Transverse colon (tissue), 4 donors: ENCODE measurements at regions not wholly inside any gene's neighbourhood (a gene's known extent, or its start where the extent isn't known, plus 50 kb on each side); places are given as distances from the start of the nearest gene placed in this dataset.
"Not testable (repeated sequence)": the region's sequence is repeated elsewhere in the genome, so short reads cannot be mapped to it uniquely, and the experiment has no call there.

Experiments used
- EP300 ChIP-seq: sonication (generic); formaldehyde crosslinking; IDR thresholded peaks from one replicate; pipeline ENCODE4 v1.6.1; 2017; ENCODE audit warnings: antibody characterized with exemption, low read depth
- POLR2A ChIP-seq: fragments of 450-650 bp; IDR thresholded peaks from one replicate; pipeline ENCODE4 v1.6.1; 2016; ENCODE audit warnings: antibody characterized with exemption, mild to moderate bottlenecking, moderate library complexity
- POLR2AphosphoS5 ChIP-seq, 3 donors: sonication (generic); formaldehyde crosslinking; IDR thresholded peaks; one replicate each; pipeline ENCODE4 v1.6.1; 2016; ENCODE audit warnings: antibody characterized with exemption in 3 of 3
- TF ChIP-seq, protein P1 (sequence below), 5 experiments: fragments of 200-600 bp in 3 of 5; fragments of 450-650 bp in 2 of 5; sonication (generic) in 3 of 5; IDR thresholded peaks; 1 replicate in 2 of 5; 2 replicates in 3 of 5; pipeline ENCODE4 v1.5.1; 2016 to 2017; ENCODE audit warnings: antibody characterized with exemption in 5 of 5, inconsistent platforms in 3 of 5, mild to moderate bottlenecking in 2 of 5, moderate library complexity in 1 of 5

DNA sequence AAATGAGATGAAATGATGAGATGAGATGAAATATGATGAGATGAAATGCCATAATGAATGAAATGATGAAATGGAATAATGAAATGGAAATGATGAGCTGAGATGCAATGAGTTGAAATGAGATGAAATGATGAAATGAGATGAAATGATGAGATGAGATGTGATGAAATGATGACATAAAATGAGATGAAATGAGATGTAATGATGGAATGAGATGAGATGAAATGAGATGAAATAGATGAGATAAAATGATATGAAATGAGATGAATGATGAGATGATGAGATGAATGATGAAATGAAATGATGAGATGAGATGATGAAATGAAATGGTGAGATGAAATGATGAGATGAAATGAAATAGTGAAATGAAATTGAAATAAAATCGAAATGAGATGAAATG, 77.7 kb downstream of the FOXD4L5 start:
- TF ChIP-seq, protein P1, sequence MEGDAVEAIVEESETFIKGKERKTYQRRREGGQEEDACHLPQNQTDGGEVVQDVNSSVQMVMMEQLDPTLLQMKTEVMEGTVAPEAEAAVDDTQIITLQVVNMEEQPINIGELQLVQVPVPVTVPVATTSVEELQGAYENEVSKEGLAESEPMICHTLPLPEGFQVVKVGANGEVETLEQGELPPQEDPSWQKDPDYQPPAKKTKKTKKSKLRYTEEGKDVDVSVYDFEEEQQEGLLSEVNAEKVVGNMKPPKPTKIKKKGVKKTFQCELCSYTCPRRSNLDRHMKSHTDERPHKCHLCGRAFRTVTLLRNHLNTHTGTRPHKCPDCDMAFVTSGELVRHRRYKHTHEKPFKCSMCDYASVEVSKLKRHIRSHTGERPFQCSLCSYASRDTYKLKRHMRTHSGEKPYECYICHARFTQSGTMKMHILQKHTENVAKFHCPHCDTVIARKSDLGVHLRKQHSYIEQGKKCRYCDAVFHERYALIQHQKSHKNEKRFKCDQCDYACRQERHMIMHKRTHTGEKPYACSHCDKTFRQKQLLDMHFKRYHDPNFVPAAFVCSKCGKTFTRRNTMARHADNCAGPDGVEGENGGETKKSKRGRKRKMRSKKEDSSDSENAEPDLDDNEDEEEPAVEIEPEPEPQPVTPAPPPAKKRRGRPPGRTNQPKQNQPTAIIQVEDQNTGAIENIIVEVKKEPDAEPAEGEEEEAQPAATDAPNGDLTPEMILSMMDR (IDR thresholded peaks at IDR 0.05) = not testable (repeated sequence)
- not testable (repeated sequence) for TF ChIP-seq POLR2A; EP300; POLR2AphosphoS5 (IDR thresholded peaks at IDR 0.05)
